ENCODE measurements at regions not wholly inside any gene's neighbourhood (a gene's known extent, or its start where the extent isn't known, plus 50 kb on each side); places are given as distances from the start of the nearest gene placed in this dataset.

- no peak for DNase-seq
Measured at GRCh38 chr2:239640676-239641578, 240.1 kb upstream of the HDAC4 start.

GRCh38 chr2:239640210-239640609 lies 239.4 kb upstream of the HDAC4 start:
- DNase-seq, result no peak

- no peak for DNase-seq
Measured at GRCh38 chr2:239639421-239640185, 238.8 kb upstream of the HDAC4 start.

GRCh38 chr2:239638376-239638775 lies 237.6 kb upstream of the HDAC4 start:
- DNase-seq, result no peak

DNA sequence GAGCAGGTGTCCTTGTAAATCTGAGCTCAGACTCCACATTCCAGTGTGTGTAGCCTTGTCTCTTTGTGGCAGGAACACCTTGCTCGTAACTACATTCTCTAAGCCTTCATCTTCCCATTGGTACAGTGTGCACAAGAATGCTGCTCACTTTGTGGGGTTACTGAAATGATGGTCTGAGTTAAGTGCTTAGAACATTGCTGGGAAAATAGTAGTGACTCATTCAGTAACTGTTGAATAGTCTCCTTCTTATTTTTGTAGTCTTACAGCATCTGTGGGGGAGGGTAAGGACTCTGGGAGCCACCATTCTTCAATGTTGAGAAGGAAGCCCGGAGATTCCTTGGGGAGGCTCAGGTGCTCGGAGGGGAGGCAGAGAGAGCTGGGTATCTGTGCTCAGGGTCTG lies 236.0 kb upstream of the HDAC4 start:
- peak; percentile 48 for DNase-seq

- no peak for DNase-seq
Measured at GRCh38 chr2:239634769-239635168, 233.9 kb upstream of the HDAC4 start.

- peak; percentile 91 for DNase-seq
Measured at GRCh38 chr2:239630618-239631286, 229.9 kb upstream of the HDAC4 start.

GRCh38 chr2:239629926-239630617 lies 229.3 kb upstream of the HDAC4 start:
- DNase-seq, result peak; percentile 71

GRCh38 chr2:239626961-239627592 lies 226.3 kb upstream of the HDAC4 start:
- no peak for DNase-seq

DNA sequence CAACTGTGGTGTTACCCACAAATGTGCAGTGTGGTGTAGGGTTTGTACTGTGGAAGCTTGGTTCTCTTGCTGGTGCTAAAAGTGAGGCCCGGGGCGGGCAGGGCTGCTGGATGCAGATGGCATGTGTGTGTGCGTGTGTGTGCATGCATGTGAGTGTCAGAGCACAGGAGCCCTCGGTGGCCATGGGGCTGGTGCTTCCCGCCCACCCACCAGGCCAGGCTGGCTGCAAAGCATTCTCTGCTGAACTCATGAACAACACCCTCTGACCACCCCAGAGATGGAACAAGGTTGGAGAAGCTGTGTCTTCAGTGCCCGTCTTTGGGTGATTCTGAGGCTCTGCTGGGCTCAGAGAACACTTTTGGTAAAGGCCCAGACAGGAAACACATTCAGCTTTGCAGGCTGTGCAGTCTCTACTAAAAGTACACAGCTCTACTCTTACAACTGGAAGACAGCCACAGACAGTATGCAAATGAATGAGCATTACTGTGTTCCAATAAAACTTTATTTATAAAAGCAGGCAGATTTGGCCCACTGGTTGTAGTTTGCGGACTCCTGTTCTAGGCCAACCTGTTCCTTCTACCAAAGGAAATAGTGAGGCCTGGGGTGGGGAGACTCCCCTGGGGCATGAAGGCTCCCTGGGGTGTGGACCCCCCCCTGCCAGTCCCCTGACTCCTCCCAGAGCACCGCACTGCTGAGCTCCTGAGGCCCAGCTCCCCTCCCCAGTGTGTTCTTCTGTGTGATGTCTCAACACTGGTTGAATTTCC lies 225.3 kb upstream of the HDAC4 start:
- no peak for DNase-seq

GRCh38 chr2:239625156-239625845 lies 224.5 kb upstream of the HDAC4 start:
- no peak for DNase-seq

GRCh38 chr2:239621611-239622010 lies 220.8 kb upstream of the HDAC4 start:
- DNase-seq, result no peak

DNA sequence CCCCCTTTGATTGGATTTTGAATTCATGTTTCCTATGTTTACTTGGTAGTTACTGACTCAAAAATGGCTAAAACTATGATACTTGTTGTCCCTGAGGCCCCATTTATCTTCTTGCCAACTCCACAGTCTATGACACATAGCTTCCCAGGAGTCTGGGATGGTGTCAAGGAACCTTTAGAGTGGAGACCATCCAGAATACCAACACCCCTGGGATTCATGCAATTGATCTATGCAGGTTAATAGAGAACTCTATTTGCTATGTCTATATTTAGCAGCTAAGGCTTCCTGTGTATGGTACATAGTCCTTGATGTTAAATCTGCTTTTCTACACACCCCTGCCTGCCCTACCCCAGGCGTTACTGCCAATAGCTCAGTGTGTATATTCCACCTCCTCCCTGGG lies 218.5 kb upstream of the HDAC4 start:
- DNase-seq, result no peak

DNA sequence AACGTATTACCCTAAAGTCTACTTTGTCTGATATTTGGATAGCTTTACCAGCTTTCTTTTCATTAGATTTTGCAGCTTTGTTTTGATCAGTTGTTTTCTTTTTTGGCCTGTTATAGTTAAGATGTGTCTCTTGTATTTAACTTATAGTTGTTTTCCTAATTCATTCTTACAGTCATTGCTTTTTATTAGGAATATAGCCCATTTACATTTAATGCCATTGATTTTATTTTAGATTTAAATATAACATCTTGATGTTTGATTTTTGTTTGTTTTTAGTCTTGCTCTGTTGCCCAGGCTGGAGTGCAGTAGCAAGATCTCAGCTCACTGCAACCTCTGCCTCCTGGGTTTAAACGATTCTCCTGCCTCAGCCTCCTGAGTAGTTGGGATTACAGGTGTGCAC lies 215.9 kb upstream of the HDAC4 start:
- no peak for DNase-seq

DNA sequence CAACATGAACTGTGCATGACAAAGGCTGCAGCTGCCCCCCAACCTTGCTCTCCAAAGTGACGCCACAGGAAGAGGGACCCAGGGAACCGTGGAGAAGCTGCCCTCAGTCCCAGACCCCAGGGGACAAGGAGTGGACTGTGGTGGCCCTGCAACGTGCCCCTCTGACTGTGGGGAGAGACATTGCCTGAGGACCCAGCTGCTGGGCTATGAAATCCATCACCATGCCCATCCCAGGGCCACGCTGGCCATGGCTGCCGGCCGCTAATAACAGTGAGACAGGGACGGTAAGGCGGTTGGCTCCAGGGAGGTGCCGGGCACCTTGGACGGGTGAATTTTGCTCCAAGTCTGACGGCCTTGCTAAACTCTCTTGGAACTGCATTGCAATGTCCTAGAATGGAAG lies 211.3 kb upstream of the HDAC4 start:
- no peak for DNase-seq

- no peak for DNase-seq
Measured at GRCh38 chr2:239611222-239611795, 210.5 kb upstream of the HDAC4 start.

- no peak for DNase-seq
Measured at GRCh38 chr2:239610457-239611221, 209.8 kb upstream of the HDAC4 start.

- no peak for DNase-seq
Measured at GRCh38 chr2:239609607-239610310, 208.9 kb upstream of the HDAC4 start.

DNA sequence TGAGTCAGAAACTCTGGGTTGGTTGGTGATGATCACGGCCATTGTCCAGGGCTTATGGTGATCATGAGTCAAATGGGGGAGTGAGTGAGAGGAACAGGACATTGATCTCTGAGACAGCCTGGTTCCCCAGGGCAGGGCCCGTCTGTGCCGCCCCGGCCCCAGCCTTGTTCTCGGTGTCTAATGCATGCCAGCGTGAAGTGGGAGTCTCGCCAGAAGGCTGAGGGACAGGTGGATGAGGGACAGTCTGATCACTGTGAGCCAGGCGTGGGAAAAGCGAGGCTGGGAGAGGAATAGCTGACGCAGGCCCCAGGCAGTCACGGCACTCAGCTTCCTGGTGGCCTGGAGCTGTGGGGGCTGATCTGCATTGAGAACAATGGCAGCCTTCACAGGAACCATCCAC lies 208.3 kb upstream of the HDAC4 start:
- DNase-seq, result no peak

Data from fibroblast of skin of scalp (primary cell).